ENCODE measurements at regions not wholly inside any gene's neighbourhood (a gene's known extent, or its start where the extent isn't known, plus 50 kb on each side); places are given as distances from the start of the nearest gene placed in this dataset.
"Not testable (repeated sequence)": the region's sequence is repeated elsewhere in the genome, so short reads cannot be mapped to it uniquely, and the experiment has no call there.

DNA sequence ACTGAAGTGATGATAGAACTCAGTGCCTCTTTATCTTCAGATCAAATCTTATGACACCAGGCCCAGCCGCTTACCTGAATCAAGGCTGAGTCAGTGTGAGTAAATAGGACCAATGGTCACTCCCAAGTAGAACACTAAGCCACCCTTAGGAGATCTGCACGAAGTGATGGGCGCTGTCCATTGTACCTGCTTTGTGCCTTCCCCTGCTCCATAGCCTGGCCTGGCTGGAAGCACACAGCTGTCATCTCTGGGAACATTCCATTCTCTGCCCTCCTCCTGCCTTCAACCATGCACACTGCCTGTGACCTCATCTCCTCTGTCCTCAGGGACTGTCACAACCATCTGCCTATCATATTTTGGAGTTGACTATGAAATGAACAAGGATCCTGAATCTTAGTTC is 279.5 kb upstream of the ASIC2 start:
- ChIA-PET POLR2A (ENCODE audit: low non-redundant PET) (no interaction called here), CTCF (no interaction called here)
- Histone ChIP-seq H3K27me3 (replicated peaks; ENCODE audit: insufficient read depth, low read depth, low read length, poor library complexity) (no peaks in the 10 kb centered on the region), H3K4me3 (ENCODE audit: low read depth, low read length, poor library complexity, severe bottlenecking) (no peak overlapping the region), H3K9me3 (ENCODE audit: low read depth, low read length, poor library complexity, severe bottlenecking) (no peaks in the 10 kb centered on the region), H3K27ac (ENCODE audit: low read depth, low read length, poor library complexity, severe bottlenecking) (no peak overlapping the region), H3K4me1 (ENCODE audit: insufficient read depth, low read length, poor library complexity, severe bottlenecking) (no peaks in the 10 kb centered on the region), H3K36me3 (ENCODE audit: insufficient read depth, low read length, poor library complexity, severe bottlenecking) (no peaks in the 10 kb centered on the region)
- no TSS peak for BruUV-seq (replicated peaks)
- DNase-seq (ENCODE audit: low spot score) = no peak
- TF ChIP-seq, protein P1, sequence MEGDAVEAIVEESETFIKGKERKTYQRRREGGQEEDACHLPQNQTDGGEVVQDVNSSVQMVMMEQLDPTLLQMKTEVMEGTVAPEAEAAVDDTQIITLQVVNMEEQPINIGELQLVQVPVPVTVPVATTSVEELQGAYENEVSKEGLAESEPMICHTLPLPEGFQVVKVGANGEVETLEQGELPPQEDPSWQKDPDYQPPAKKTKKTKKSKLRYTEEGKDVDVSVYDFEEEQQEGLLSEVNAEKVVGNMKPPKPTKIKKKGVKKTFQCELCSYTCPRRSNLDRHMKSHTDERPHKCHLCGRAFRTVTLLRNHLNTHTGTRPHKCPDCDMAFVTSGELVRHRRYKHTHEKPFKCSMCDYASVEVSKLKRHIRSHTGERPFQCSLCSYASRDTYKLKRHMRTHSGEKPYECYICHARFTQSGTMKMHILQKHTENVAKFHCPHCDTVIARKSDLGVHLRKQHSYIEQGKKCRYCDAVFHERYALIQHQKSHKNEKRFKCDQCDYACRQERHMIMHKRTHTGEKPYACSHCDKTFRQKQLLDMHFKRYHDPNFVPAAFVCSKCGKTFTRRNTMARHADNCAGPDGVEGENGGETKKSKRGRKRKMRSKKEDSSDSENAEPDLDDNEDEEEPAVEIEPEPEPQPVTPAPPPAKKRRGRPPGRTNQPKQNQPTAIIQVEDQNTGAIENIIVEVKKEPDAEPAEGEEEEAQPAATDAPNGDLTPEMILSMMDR (conservative IDR thresholded peaks at IDR 0.05; ENCODE audit: low read depth, low read length) = no peak
- no peak for TF ChIP-seq EZH2 (IDR thresholded peaks at IDR 0.05; ENCODE audit: borderline replicate concordance, low read depth, low read length, poor library complexity, severe bottlenecking)
- intact Hi-C loops (cut with micrococcal nuclease; ENCODE audit: unreplicated experiment) = no loop called here

DNA sequence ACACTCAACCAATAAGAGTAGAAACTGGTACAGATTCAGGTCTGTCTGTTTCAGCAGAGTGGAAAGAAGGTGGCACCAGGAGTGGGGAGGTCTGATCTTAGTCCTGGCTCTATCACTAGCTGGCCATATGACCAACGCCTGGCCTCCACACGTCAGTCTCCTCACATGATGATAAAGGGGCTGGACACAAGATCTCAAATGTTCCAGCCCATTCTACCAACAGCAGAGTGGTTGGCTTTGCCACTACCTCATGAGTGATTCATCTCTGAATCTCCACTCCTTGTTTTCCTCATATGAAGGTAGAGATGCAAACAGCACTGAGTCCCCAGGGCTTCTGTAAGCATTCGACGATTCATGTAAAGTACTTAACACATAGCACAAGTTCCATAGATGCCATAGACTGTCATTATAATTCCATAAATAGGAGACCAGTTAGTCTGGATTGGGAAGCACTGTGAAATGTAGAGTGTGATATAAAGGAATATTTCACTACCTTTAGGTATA is 281.9 kb upstream of the ASIC2 start:
- Histone ChIP-seq H3K9me3 (ENCODE audit: low read depth, low read length, poor library complexity, severe bottlenecking) (no peaks in the 10 kb centered on the region), H3K36me3 (ENCODE audit: insufficient read depth, low read length, poor library complexity, severe bottlenecking) (no peaks in the 10 kb centered on the region), H3K4me3 (ENCODE audit: low read depth, low read length, poor library complexity, severe bottlenecking) (no peak overlapping the region), H3K27me3 (replicated peaks; ENCODE audit: insufficient read depth, low read depth, low read length, poor library complexity) (no peaks in the 10 kb centered on the region), H3K4me1 (ENCODE audit: insufficient read depth, low read length, poor library complexity, severe bottlenecking) (no peaks in the 10 kb centered on the region), H3K27ac (ENCODE audit: low read depth, low read length, poor library complexity, severe bottlenecking) (no peak overlapping the region)
- POLR2A ChIA-PET (ENCODE audit: low non-redundant PET) = no interaction called here
- no TSS peak for BruUV-seq (replicated peaks)
- intact Hi-C loops (cut with micrococcal nuclease; ENCODE audit: unreplicated experiment) = no loop called here
- no peak for TF ChIP-seq EZH2 (IDR thresholded peaks at IDR 0.05; ENCODE audit: borderline replicate concordance, low read depth, low read length, poor library complexity, severe bottlenecking)
- TF ChIP-seq, protein P1 (conservative IDR thresholded peaks at IDR 0.05; ENCODE audit: low read depth, low read length) = no peak
- DNase-seq (ENCODE audit: low spot score) = no peak
- CTCF ChIA-PET = no interaction called here

DNA sequence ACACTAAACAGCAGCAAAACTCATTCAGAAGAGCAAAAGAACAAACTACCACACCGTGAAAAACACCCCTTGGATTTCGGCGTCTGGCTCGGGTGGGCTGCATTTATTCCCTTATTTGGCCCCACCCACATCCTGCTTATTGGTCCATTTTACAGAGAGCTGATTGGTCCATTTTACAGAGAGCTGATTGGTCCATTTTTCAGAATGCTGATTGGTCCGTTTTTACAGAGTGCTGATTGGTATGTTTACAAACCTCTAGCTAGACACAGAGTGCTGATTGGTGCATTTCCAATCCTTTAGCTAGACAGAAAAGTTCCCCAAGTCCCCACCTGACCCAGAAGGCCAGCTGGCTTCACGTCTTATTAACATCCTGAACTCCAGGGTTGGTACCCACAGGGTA is 286.6 kb upstream of the ASIC2 start:
- H3K27me3 ChIP-seq (replicated peaks; ENCODE audit: insufficient read depth, low read depth, low read length, poor library complexity); DNase-seq (ENCODE audit: low spot score); CTCF ChIA-PET; H3K9me3 ChIP-seq (ENCODE audit: low read depth, low read length, poor library complexity, severe bottlenecking); H3K4me3 ChIP-seq (ENCODE audit: low read depth, low read length, poor library complexity, severe bottlenecking); intact Hi-C loops (cut with micrococcal nuclease; ENCODE audit: unreplicated experiment); H3K36me3 ChIP-seq (ENCODE audit: insufficient read depth, low read length, poor library complexity, severe bottlenecking); H3K27ac ChIP-seq (ENCODE audit: low read depth, low read length, poor library complexity, severe bottlenecking); POLR2A ChIA-PET (ENCODE audit: low non-redundant PET); BruUV-seq (replicated peaks); H3K4me1 ChIP-seq (ENCODE audit: insufficient read depth, low read length, poor library complexity, severe bottlenecking): not testable (repeated sequence)

DNA sequence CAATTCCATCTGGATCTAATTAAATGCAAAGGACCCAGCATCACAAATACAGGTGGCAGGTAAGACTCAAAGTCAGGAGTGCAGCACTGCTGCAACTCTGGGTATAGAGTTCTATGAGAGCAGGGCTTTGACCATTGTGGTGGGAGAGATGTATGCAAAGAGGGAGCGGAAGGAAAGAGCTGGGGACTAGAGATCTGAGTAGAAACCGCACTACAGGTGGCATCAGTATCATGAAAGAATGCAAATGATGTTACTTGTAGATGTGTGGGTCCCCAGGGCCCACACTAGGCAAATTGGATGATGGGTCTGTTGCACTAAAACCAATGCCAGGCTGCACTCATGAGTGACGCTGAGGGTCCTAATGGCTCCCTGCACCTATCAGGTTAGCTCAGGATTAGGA is 287.1 kb upstream of the ASIC2 start:
- POLR2A ChIA-PET (ENCODE audit: low non-redundant PET) = no interaction called here
- CTCF ChIA-PET = no interaction called here
- Histone ChIP-seq H3K27me3 (replicated peaks; ENCODE audit: insufficient read depth, low read depth, low read length, poor library complexity) (no peaks in the 10 kb centered on the region), H3K4me3 (ENCODE audit: low read depth, low read length, poor library complexity, severe bottlenecking) (no peak overlapping the region), H3K27ac (ENCODE audit: low read depth, low read length, poor library complexity, severe bottlenecking) (no peak overlapping the region), H3K4me1 (ENCODE audit: insufficient read depth, low read length, poor library complexity, severe bottlenecking) (no peaks in the 10 kb centered on the region), H3K36me3 (ENCODE audit: insufficient read depth, low read length, poor library complexity, severe bottlenecking) (no peaks in the 10 kb centered on the region), H3K9me3 (ENCODE audit: low read depth, low read length, poor library complexity, severe bottlenecking) (no peaks in the 10 kb centered on the region)
- no TSS peak for BruUV-seq (replicated peaks)
- DNase-seq (ENCODE audit: low spot score) = no peak
- TF ChIP-seq, protein P1 (conservative IDR thresholded peaks at IDR 0.05; ENCODE audit: low read depth, low read length) = no peak
- no peak for TF ChIP-seq EZH2 (IDR thresholded peaks at IDR 0.05; ENCODE audit: borderline replicate concordance, low read depth, low read length, poor library complexity, severe bottlenecking)
- intact Hi-C loops (cut with micrococcal nuclease; ENCODE audit: unreplicated experiment) = no loop called here
